ENCODE measurements at regions not wholly inside any gene's neighbourhood (a gene's known extent, or its start where the extent isn't known, plus 50 kb on each side); places are given as distances from the start of the nearest gene placed in this dataset.

GRCh38 chr12:48422060-48422459, 50.3 kb upstream of the ANP32D start:
- intact Hi-C loops (cut with DNase I; ENCODE audit: low total_unique reads) = no loop called here
- 60 to 74% methylated on average over 1 of the region's 1 CpG for WGBS, 2 donors (ENCODE audit: low coverage in 1 of 2)

More at GRCh38 chr12:48422060-48422459, 50.3 kb upstream of the ANP32D start:
- H3K4me3 ChIP-seq = no peak overlapping the region
- no peaks in the 10 kb centered on the region for H3K9me3 ChIP-seq
- TF ChIP-seq EP300 (IDR thresholded peaks at IDR 0.05; ENCODE audit: low read depth) (no peak), POLR2A (IDR thresholded peaks at IDR 0.05) (no peak), POLR2AphosphoS5 (IDR thresholded peaks at IDR 0.05) (no peak), CTCF (IDR thresholded peaks at IDR 0.05) (no peak)
- DNase-seq = no peak
- no peaks in the 10 kb centered on the region for H3K27me3 ChIP-seq
- in situ Hi-C loops (cut with MboI; ENCODE audit: low pct_ligation_motif_present in 1 of 4, low pct_unique_long_range_greater_than_20kb in 1 of 4, low sequenced_read_pairs in 3 of 4) = no loop called here
- no peak overlapping the region for H3K27ac ChIP-seq
- no peaks in the 10 kb centered on the region for H3K36me3 ChIP-seq
- no peaks in the 10 kb centered on the region for H3K4me1 ChIP-seq

Small RNA genes in the stretch of these regions (small RNA-seq; reads per million reads assigned to genes)
- 0 reads per million in 4 donors for gene OR8S21P
